Upper lobe of left lung (tissue), 6 donors: ENCODE measurements at regions not wholly inside any gene's neighbourhood (a gene's known extent, or its start where the extent isn't known, plus 50 kb on each side); places are given as distances from the start of the nearest gene placed in this dataset.

Source experiments
- ATAC-seq, 2 donors: fragments of 200-7000 bp; cut with Tn5 transposase; one replicate each; pipeline ENCODE4 v1.9.1; 2022; ENCODE audit warnings: mild to moderate bottlenecking in 2 of 2, moderate library complexity in 2 of 2; ENCODE audit not compliant: low FRiP score in 2 of 2
- DNase-seq, 2 donors: peaks; one replicate each; pipeline ENCODE4 v3.0.0-alpha.2; 2019 to 2020
- H3K27ac ChIP-seq, 4 donors: fragments of 200-600 bp; sonication (generic); one replicate each; pipeline ENCODE4 v1.5.1; 2016 to 2019
- H3K27me3 ChIP-seq, 4 donors: fragments of 200-600 bp; sonication (generic); one replicate each; pipeline ENCODE4 v1.5.1; 2017 to 2019
- H3K36me3 ChIP-seq, 4 donors: fragments of 200-600 bp; sonication (generic); one replicate each; pipeline ENCODE4 v1.5.1; 2016 to 2019
- H3K4me1 ChIP-seq, 4 donors: fragments of 200-600 bp; sonication (generic); one replicate each; pipeline ENCODE4 v1.5.1; 2018 to 2019
- H3K4me3 ChIP-seq, 4 donors: fragments of 200-600 bp; sonication (generic); one replicate each; pipeline ENCODE4 v1.5.1; 2017 to 2019; ENCODE audit warnings: mild to moderate bottlenecking in 2 of 4, moderate library complexity in 1 of 4
- H3K9me3 ChIP-seq, 4 donors: fragments of 200-600 bp; sonication (generic); one replicate each; pipeline ENCODE4 v1.5.1; 2018 to 2019
- EP300 ChIP-seq, 4 donors: sonication (generic); formaldehyde crosslinking; IDR thresholded peaks; one replicate each; pipeline ENCODE4 v1.5.1; 2017; ENCODE audit warnings: antibody characterized with exemption in 4 of 4, control low read depth in 2 of 4
- POLR2A ChIP-seq, 4 donors: fragments of 450-650 bp; IDR thresholded peaks; one replicate each; pipeline ENCODE4 v1.5.1; 2016 to 2017; ENCODE audit warnings: antibody characterized with exemption in 4 of 4, mild to moderate bottlenecking in 2 of 4
- POLR2AphosphoS5 ChIP-seq, 2 donors: sonication (generic); formaldehyde crosslinking; IDR thresholded peaks; one replicate each; pipeline ENCODE4 v1.5.1; 2017; ENCODE audit warnings: antibody characterized with exemption in 2 of 2
- WGBS, 2 donors: methylation state at CpG; one replicate each; pipeline ENCODE4 v1.1.5; 2017 to 2018; 5-methylcytosine and 5-hydroxymethylcytosine counted together
- TF ChIP-seq, protein P1 (sequence below), 6 experiments: fragments of 450-650 bp in 4 of 6; fragments of 200-600 bp in 2 of 6; sonication (generic) in 2 of 6; IDR thresholded peaks; one replicate each; pipeline ENCODE4 v1.5.1; 2016 to 2019; ENCODE audit warnings: antibody characterized with exemption in 6 of 6
- donor health status: DM: no; HTN: no; CAD: no; lungs with moderate emphysema.
- donor health status: DM: no; HTN: yes; CAD: no; lungs with severe emphysema.

DNA sequence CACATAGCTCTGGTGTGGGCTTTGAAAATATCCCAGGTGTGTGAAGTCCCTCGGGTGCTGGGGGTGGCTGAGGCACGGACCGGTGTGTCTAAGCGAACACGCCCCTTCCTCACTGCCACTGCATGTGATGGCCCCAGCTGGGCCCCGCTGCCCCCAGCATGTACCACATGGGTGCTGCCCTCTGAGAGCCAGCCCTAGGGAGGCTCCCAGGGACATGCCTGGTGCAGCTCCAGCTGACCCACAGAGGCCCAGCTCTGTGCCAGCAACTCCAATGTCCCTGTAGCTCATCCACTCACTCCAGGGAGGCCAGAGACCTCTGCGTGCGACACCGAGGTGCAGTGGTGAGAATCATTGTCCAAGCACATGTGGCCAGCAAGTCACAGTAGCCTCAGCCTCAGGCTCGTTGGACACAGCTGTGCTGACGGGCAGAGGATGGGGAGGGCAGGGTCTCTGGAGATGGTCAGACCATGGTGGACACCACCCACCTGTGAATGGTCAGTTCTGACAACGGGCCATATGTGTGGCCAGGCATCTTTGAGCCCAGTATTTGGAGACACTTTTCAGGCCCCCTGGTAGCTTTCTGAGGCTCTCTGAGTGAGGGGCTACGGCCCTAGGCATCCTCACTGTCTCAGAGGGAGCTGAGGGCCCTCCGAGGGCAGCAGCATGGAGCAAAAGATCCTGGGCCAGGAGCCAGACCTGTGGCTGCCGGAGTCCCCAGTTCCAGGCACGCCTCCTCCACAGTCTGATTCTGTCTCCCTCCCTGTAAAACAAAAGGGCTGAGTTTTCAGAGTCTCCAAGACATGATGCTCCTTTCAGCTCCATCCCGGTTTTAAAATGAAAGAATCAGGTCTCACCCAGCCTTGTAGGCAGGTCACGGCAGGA is 220.7 kb downstream of the NDUFA10 start:
- ATAC-seq: peak in 1 of 2 donors; percentile 45
- 87 to 89% methylated on average over 13 to 18 of the region's 18 CpGs for WGBS, 2 donors
- Histone ChIP-seq H3K27ac (no peak overlapping the region), H3K9me3 (no peaks in the 10 kb centered on the region), H3K4me3 (no peak overlapping the region), H3K27me3 (no peaks in the 10 kb centered on the region), H3K36me3 (no peaks in the 10 kb centered on the region), H3K4me1 (no peaks in the 10 kb centered on the region)
- DNase-seq: no peak
- TF ChIP-seq EP300 (IDR thresholded peaks at IDR 0.05) (no peak), POLR2AphosphoS5 (IDR thresholded peaks at IDR 0.05) (no peak), POLR2A (IDR thresholded peaks at IDR 0.05) (no peak)
- TF ChIP-seq, protein P1, sequence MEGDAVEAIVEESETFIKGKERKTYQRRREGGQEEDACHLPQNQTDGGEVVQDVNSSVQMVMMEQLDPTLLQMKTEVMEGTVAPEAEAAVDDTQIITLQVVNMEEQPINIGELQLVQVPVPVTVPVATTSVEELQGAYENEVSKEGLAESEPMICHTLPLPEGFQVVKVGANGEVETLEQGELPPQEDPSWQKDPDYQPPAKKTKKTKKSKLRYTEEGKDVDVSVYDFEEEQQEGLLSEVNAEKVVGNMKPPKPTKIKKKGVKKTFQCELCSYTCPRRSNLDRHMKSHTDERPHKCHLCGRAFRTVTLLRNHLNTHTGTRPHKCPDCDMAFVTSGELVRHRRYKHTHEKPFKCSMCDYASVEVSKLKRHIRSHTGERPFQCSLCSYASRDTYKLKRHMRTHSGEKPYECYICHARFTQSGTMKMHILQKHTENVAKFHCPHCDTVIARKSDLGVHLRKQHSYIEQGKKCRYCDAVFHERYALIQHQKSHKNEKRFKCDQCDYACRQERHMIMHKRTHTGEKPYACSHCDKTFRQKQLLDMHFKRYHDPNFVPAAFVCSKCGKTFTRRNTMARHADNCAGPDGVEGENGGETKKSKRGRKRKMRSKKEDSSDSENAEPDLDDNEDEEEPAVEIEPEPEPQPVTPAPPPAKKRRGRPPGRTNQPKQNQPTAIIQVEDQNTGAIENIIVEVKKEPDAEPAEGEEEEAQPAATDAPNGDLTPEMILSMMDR (IDR thresholded peaks at IDR 0.05): no peak

DNA sequence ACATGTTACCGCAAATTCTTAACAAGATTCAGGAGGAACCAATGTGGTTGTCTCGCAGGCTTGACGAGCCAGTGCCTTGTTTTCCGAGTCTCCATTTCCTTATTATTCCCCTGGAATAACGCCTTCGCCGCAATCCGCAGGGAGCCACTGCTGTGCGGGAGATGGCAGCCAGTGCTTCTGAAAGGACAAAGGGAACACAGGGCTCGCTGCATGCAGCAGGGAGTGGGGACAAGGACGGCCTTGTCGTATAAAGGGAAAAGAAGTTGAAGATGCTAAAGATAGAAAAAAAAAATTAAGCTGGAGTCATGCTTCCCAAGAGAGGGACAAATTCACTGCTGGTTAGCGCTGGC is 221.4 kb downstream of the NDUFA10 start:
- TF ChIP-seq, protein P1 (IDR thresholded peaks at IDR 0.05): no peak
- no peak for TF ChIP-seq POLR2AphosphoS5 (IDR thresholded peaks at IDR 0.05)
- no peak overlapping the region for H3K4me3 ChIP-seq
- H3K9me3 ChIP-seq: no peaks in the 10 kb centered on the region
- ATAC-seq (no peak), DNase-seq (no peak)
- no peaks in the 10 kb centered on the region for H3K36me3 ChIP-seq
- H3K4me1 ChIP-seq: no peaks in the 10 kb centered on the region
- H3K27ac ChIP-seq: no peak overlapping the region
- no peaks in the 10 kb centered on the region for H3K27me3 ChIP-seq
- WGBS, 2 donors: 89 to 92% methylated on average over 13 of the region's 13 CpGs

DNA sequence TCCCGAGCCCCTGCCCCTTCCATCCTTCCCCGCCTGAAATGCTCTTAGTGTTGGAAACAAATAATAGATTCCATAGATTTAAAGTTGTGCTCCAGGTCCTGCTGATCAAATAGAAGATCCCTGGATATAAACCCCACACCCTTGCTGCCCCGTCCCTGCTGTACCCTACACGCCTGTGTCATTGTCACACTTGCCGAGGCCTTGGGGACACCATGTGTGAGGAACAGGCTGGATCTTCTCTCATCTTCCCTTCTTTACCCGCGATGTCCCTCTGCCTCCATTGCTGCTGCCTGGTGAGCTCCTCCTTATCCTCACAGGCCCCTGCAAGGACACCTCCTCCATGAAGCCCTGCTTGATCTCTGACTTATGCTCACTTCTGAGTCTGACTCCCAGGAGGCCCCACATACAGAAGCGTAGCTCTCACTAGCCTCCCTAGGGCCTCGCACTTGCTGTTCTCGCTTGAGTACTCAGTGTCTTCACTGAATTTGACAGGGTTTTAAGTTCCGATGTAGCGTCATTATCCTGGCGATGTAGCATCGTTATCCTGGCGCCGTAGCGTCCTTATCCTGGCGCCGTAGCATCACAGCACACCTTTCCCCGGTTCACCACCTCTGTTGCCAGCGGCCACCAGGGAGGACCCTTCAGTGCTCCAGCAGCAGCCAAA is 221.9 kb downstream of the NDUFA10 start:
- H3K36me3 ChIP-seq: no peaks in the 10 kb centered on the region
- H3K9me3 ChIP-seq: no peaks in the 10 kb centered on the region
- TF ChIP-seq EP300 (IDR thresholded peaks at IDR 0.05) (no peak), POLR2A (IDR thresholded peaks at IDR 0.05) (no peak), POLR2AphosphoS5 (IDR thresholded peaks at IDR 0.05) (no peak)
- TF ChIP-seq, protein P1 (IDR thresholded peaks at IDR 0.05): no peak
- 94 to 96% methylated on average over 21 of the region's 21 CpGs for WGBS, 2 donors
- H3K4me1 ChIP-seq: no peaks in the 10 kb centered on the region
- H3K27ac ChIP-seq: no peak overlapping the region
- H3K27me3 ChIP-seq: no peaks in the 10 kb centered on the region
- no peak overlapping the region for H3K4me3 ChIP-seq
- DNase-seq: no peak
- no peak for ATAC-seq

DNA sequence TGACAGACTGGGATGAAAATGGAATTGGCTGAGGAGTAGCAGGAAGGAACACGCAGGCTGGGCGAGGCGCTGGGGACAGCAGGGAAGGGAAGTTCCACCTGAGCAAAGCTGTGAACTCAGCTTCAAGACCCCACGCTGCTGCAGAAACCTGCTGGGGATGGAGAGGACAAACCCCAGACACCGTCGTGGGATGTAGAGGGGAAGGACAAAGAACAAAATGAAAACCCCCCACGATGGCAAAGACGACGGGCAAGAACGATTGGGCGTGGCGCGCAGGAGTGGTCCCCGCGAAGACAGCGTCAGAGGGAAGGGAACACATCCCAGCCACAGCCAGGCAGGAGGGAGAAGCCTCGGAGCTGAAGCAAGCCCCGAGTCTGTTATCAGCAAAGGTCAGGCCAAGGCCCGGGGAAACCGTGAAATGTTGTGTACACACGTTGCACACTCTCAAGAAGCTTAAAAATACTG is 222.9 kb downstream of the NDUFA10 start:
- Histone ChIP-seq H3K4me3 (no peak overlapping the region), H3K4me1 (no peaks in the 10 kb centered on the region), H3K36me3 (no peaks in the 10 kb centered on the region), H3K27ac (no peak overlapping the region), H3K27me3 (no peaks in the 10 kb centered on the region), H3K9me3 (no peaks in the 10 kb centered on the region)
- ATAC-seq (no peak), DNase-seq (no peak)
- TF ChIP-seq EP300 (IDR thresholded peaks at IDR 0.05): no peak
- TF ChIP-seq, protein P1 (IDR thresholded peaks at IDR 0.05): no peak
- WGBS, 2 donors: 64 to 68% methylated on average over 21 of the region's 21 CpGs
